Inferior parietal cortex (tissue), 1 donor: ENCODE measurements at regions not wholly inside any gene's neighbourhood (a gene's known extent, or its start where the extent isn't known, plus 50 kb on each side); places are given as distances from the start of the nearest gene placed in this dataset.
"Not testable (repeated sequence)": the region's sequence is repeated elsewhere in the genome, so short reads cannot be mapped to it uniquely, and the experiment has no call there.

Source experiments
- DNase-seq: peaks from one replicate; pipeline ENCODE4 v3.0.0-alpha.2; 2016; ENCODE audit errors: extremely low spot score

- no peak for DNase-seq
Observed at GRCh38 chr4:10278071-10278470, 161.5 kb upstream of the WDR1 start.

- DNase-seq, result no peak
Observed at GRCh38 chr4:10276152-10276551, 159.6 kb upstream of the WDR1 start.

- DNase-seq, result no peak
Observed at GRCh38 chr4:10275696-10276095, 159.1 kb upstream of the WDR1 start.

- DNase-seq, result no peak
Observed at GRCh38 chr4:10273030-10273429, 156.4 kb upstream of the WDR1 start.

GRCh38 chr4:10272511-10272910 is 155.9 kb upstream of the WDR1 start:
- DNase-seq, result no peak

- no peak for DNase-seq
Observed at GRCh38 chr4:10267066-10267465, 150.5 kb upstream of the WDR1 start.

GRCh38 chr4:10260777-10261176 is 144.2 kb upstream of the WDR1 start:
- no peak for DNase-seq

- no peak for DNase-seq
Observed at GRCh38 chr4:10259976-10260375, 143.4 kb upstream of the WDR1 start.

- no peak for DNase-seq
Observed at GRCh38 chr4:10256203-10256602, 139.6 kb upstream of the WDR1 start.

GRCh38 chr4:10253765-10254164 is 137.2 kb upstream of the WDR1 start:
- DNase-seq, result no peak

- no peak for DNase-seq
Observed at GRCh38 chr4:10245751-10246150, 129.2 kb upstream of the WDR1 start.

GRCh38 chr4:10243856-10244255 is 127.3 kb upstream of the WDR1 start:
- no peak for DNase-seq

- DNase-seq, result no peak
Observed at GRCh38 chr4:10240691-10241090, 124.1 kb upstream of the WDR1 start.

GRCh38 chr4:10239982-10240654 is 123.5 kb upstream of the WDR1 start:
- no peak for DNase-seq

- no peak for DNase-seq
Observed at GRCh38 chr4:10237131-10237530, 120.5 kb upstream of the WDR1 start.

GRCh38 chr4:10232114-10232513 is 115.5 kb upstream of the WDR1 start:
- no peak for DNase-seq

- DNase-seq, result no peak
Observed at GRCh38 chr4:10226756-10227155, 110.2 kb upstream of the WDR1 start.

- no peak for DNase-seq
Observed at GRCh38 chr4:10225096-10225495, 108.5 kb upstream of the WDR1 start.

- DNase-seq, result no peak
Observed at GRCh38 chr4:10223782-10224181, 107.2 kb upstream of the WDR1 start.

- DNase-seq, result not testable (repeated sequence)
Observed at GRCh38 chr4:10213481-10213880, 96.9 kb upstream of the WDR1 start.

GRCh38 chr4:10212901-10213300 is 96.3 kb upstream of the WDR1 start:
- no peak for DNase-seq

- no peak for DNase-seq
Observed at GRCh38 chr4:10212400-10212799, 95.8 kb upstream of the WDR1 start.

- no peak for DNase-seq
Observed at GRCh38 chr4:10207116-10207515, 90.5 kb upstream of the WDR1 start.

GRCh38 chr4:10205223-10205622 is 88.6 kb upstream of the WDR1 start:
- DNase-seq, result no peak
